HG03432 (cell line): ENCODE measurements at regions not wholly inside any gene's neighbourhood (a gene's known extent, or its start where the extent isn't known, plus 50 kb on each side); places are given as distances from the start of the nearest gene placed in this dataset.
"Not testable (repeated sequence)": the region's sequence is repeated elsewhere in the genome, so short reads cannot be mapped to it uniquely, and the experiment has no call there.

ENCODE experiments used
- ATAC-seq: cut with Tn5 transposase; IDR thresholded peaks from one replicate; pipeline ENCODE4 v1.9.1; 2021; ENCODE audit warnings: mild to moderate bottlenecking, moderate library complexity; ENCODE audit not compliant: unreplicated experiment

- no peak for ATAC-seq
These were observed 1219.8 kb downstream of the CDH8 start for GRCh38 chr16:60816461-60816860.

GRCh38 chr16:60815865-60816264 is 1220.4 kb downstream of the CDH8 start:
- no peak for ATAC-seq

- ATAC-seq: no peak
These were observed 1221.2 kb downstream of the CDH8 start for GRCh38 chr16:60815033-60815432.

GRCh38 chr16:60811657-60812056 is 1224.6 kb downstream of the CDH8 start:
- no peak for ATAC-seq

GRCh38 chr16:60811051-60811608 is 1225.1 kb downstream of the CDH8 start:
- ATAC-seq: no peak

- ATAC-seq: no peak
These were observed 1226.0 kb downstream of the CDH8 start for GRCh38 chr16:60810250-60810649.

GRCh38 chr16:60792437-60792836 is 1243.8 kb downstream of the CDH8 start:
- no peak for ATAC-seq

- ATAC-seq: no peak
These were observed 1247.6 kb downstream of the CDH8 start for GRCh38 chr16:60788631-60789030.

- no peak for ATAC-seq
These were observed 1260.0 kb downstream of the CDH8 start for GRCh38 chr16:60776281-60776680.

- no peak for ATAC-seq
These were observed 1265.1 kb downstream of the CDH8 start for GRCh38 chr16:60771138-60771537.

GRCh38 chr16:60770384-60770783 is 1265.9 kb downstream of the CDH8 start:
- not testable (repeated sequence) for ATAC-seq

GRCh38 chr16:60763869-60764268 is 1272.4 kb downstream of the CDH8 start:
- no peak for ATAC-seq

GRCh38 chr16:60755907-60756306 is 1280.3 kb downstream of the CDH8 start:
- ATAC-seq: no peak

GRCh38 chr16:60748366-60748765 is 1287.9 kb downstream of the CDH8 start:
- no peak for ATAC-seq

GRCh38 chr16:60744198-60744597 is 1292.0 kb downstream of the CDH8 start:
- ATAC-seq: no peak

GRCh38 chr16:60741810-60742209 is 1294.4 kb downstream of the CDH8 start:
- no peak for ATAC-seq

- no peak for ATAC-seq
These were observed 1296.2 kb downstream of the CDH8 start for GRCh38 chr16:60739737-60740683.

- no peak for ATAC-seq
These were observed 1304.7 kb downstream of the CDH8 start for GRCh38 chr16:60731329-60732050.

- ATAC-seq: no peak
These were observed 1307.2 kb downstream of the CDH8 start for GRCh38 chr16:60729051-60729450.

- no peak for ATAC-seq
These were observed 1308.4 kb downstream of the CDH8 start for GRCh38 chr16:60727851-60728250.

GRCh38 chr16:60720060-60720459 is 1316.2 kb downstream of the CDH8 start:
- no peak for ATAC-seq

- ATAC-seq: no peak
These were observed 1318.4 kb downstream of the CDH8 start for GRCh38 chr16:60717808-60718207.
